Activated CD8-positive, alpha-beta memory T cell treated with anti-CD3 and anti-CD28 coated beads for 1 hour (primary cell): ENCODE measurements at regions not wholly inside any gene's neighbourhood (a gene's known extent, or its start where the extent isn't known, plus 50 kb on each side); places are given as distances from the start of the nearest gene placed in this dataset.
"Not testable (repeated sequence)": the region's sequence is repeated elsewhere in the genome, so short reads cannot be mapped to it uniquely, and the experiment has no call there.

Experiments
- DNase-seq, 2 donors: peaks; one replicate each; pipeline ENCODE4 v3.0.0-alpha.2; 2020; ENCODE audit warnings: low read depth in 1 of 2; ENCODE audit errors: extremely low read depth in 1 of 2

GRCh38 chr4:13922873-13923645, 295.5 kb upstream of the BOD1L1 start:
- DNase-seq: no peak

- not testable (repeated sequence) for DNase-seq
Observed at GRCh38 chr4:13924900-13925299, 297.4 kb upstream of the BOD1L1 start.

DNA sequence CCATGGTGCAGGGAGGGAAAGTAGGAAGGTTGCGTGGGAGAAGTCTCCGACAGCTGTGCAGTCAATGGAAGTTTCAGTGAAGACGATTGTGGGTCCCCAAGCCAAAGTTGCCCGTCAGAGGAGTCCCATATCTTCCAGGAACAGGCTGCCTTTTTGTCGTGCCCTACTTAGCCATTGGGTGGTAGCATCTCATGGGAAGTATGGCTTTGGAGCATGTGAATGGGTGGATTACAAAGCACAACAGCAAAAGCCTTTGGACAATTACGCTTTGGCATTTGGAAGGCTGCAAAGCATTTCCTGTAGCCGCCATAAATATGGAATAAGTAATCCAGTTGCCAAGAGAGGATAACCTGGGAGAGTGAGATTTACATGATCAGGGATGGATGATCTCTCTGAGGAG, 300.7 kb upstream of the BOD1L1 start:
- no peak for DNase-seq

GRCh38 chr4:13930155-13930554, 302.6 kb upstream of the BOD1L1 start:
- DNase-seq: no peak

DNA sequence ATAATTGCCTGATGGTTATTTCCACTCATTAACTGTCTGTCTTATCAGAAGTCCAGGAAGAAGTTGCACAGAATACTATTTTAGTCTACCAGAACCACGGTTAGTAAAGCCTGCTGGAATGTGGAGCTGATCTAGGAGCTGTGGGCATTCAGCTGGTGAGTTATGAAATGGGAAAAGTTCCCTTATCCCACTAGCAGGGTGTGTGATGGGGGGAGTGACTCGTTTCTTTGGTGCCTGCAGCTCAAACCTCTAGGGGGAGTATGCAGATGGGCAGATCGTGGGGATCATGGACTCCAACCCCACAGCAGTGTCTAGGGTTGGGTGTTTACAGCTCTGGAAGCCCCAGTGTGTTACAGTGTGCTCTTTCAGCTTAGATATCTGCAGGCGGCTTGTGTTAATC, 305.7 kb upstream of the BOD1L1 start:
- DNase-seq: no peak

DNA sequence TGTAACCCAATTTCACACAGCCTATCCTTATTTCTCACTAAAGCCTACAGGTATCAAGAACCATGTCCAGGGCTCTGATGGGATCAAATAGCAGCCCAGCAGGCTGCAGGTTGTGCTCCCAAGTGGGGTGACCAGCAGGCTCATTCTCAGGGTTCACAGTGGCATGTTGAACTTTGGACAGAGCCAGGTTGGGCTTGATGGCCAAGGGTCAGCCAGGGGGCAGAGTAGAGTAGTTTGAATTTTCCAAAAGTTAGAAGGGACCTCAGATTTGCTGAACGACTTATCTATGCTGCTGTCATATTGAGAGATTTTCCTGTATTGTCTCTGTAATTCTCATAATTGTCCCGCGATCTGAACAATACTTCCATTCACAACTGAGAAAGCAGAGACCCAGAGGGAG, 310.8 kb upstream of the BOD1L1 start:
- no peak for DNase-seq

DNA sequence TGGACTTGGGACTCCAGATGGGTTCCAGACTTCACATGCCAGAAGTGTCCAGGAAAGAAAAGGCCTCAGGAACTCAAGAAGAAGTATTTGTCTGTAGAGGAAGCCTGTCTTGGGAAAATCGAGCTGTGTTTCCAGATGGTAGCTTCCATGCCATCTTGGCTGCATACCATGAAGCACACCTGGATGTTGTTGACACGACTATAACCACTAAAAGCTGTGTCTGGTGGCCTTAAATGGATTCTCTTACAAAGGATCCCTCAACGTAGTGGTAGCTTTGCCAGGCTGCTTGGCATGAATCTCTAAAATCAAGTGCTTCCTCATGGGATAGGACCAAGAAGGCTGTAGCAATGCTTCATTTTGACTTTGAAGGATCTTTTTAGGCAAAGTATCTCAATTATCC, 313.4 kb upstream of the BOD1L1 start:
- no peak for DNase-seq

DNA sequence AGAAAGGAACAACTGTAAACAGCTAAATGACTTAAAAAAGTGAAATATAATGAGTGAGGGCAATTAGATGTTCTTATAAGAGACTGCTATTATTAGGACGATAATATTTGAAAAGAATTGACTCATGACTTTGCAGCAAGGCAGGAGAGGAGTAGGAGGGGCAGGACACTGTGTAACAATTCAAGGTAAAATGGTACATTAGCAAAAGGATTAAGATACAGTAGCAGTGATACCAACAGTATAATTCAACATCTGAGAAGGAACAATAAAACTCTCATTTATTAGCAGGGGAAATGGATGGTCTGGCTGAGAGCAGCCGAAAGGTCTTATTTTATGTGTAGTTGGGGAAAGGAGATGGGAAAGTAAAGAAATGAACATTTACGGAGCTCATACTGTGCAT, 315.5 kb upstream of the BOD1L1 start:
- DNase-seq: no peak

DNA sequence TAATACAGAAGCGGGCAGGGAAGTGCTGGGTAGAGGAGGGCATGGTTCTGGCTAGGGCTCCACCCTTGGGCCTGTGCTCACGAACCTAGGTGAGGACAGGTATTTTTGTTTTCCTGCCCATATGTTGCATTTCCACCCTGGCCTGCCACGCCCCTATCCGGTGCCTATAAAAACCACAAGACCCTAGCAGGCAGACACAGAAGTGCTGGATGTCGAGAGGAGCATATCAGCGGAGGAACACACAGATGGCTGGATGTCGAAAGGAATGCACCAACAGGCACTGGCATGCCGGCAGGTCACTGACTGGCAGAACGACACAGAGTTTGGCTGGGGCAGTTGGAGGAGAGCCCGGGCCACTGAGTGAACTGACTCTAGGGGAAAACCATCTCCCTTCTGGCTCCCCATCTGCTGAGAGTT, 316.6 kb upstream of the BOD1L1 start:
- DNase-seq: no peak

DNA sequence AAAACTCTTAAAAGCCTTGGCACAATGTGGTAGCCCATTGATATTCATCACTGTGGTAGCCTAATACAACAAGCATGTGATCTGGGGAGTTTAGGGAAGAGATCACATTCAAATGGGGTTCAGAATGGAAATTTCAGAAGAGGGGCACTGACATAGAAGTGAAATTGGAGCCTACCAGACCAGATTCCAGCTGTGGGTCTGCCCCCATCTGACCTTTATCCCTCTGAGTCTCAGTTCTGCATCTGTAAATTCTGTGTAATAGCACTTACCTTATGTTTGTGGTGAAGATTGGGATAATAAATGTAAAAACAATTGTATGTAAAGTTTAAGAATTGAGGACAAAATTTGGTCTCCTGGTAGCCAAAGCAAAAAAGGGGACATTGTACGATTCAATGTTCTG, 320.4 kb upstream of the BOD1L1 start:
- DNase-seq: no peak

- DNase-seq: no peak
Observed at GRCh38 chr4:13950491-13950890, 323.0 kb upstream of the BOD1L1 start.

DNA sequence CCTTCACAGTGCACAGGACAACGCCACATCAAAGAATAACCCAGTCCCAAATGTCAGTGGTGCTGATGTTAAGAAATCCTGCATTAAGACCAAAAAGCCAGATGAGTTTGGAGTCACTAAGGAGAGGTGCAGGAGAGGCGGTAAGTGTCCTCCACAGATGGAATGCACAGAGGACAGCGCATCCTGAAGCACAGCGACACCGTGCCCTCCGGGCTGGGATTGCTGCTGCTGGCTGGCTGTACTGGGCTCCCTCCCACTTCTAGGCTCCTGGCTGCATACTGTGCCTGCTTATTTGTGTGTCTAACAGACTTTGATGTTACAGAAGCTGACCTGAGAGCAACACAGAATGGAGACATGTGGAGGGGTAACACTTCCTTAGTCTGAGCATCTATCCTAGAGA, 325.6 kb upstream of the BOD1L1 start:
- DNase-seq: no peak

GRCh38 chr4:13955551-13955950, 328.0 kb upstream of the BOD1L1 start:
- DNase-seq: no peak

DNA sequence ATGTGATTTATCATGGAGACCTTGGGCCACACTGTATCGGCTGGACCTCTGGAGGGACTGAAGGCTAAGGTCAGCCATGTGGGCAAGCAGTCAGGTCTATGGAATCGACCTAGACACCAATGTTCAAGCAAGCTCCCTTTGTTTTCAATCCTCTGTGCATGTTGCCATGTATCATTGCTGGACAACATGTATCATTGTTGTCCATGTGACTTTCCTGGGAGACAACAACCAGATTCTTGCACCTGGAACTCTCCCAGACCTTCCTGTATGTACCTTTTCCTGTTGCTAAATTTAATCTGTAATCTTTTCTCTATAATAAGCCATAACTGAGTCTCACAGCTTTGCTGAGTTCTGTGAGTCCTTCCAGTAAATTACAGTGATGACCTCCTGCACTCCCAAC, 329.4 kb upstream of the BOD1L1 start:
- no peak for DNase-seq

DNA sequence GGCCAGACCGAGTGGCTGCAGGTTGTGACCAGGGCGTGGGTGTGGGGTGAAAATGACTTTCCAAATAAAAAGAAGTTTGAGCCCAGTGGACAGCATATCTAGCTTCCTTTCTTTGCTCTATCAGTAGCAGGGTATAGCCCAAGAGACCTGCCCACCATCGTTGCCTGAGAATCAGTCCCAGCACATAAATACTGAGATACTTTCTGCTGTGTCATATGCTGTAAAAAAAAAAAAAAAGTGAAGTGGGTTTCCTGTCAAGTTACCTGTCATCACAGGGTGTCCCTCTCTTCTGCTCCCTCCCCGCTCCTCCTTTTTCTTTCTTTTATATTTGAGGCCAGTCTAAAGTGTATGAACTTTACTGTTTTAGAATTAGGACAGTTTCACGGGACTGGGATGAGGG, 330.3 kb upstream of the BOD1L1 start:
- no peak for DNase-seq

DNA sequence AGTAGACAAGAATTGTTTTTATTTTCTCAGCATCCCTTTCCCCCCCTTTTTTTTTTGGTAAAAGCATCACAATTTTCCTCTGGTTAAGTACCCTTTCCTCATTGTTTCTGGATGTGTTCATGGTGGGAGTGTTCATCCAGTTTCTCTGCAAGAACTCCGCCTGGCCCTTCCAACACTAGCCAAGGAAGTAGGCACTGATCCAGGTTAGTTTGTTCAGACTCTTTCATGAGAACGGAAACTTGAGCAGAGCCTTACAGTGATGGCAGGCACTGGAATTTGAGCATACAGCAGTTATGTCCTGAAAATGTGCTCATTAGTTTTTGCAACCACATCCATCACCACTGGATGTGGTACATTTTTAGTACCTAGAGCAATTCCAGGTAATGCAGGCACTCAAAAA, 336.1 kb upstream of the BOD1L1 start:
- no peak for DNase-seq

DNA sequence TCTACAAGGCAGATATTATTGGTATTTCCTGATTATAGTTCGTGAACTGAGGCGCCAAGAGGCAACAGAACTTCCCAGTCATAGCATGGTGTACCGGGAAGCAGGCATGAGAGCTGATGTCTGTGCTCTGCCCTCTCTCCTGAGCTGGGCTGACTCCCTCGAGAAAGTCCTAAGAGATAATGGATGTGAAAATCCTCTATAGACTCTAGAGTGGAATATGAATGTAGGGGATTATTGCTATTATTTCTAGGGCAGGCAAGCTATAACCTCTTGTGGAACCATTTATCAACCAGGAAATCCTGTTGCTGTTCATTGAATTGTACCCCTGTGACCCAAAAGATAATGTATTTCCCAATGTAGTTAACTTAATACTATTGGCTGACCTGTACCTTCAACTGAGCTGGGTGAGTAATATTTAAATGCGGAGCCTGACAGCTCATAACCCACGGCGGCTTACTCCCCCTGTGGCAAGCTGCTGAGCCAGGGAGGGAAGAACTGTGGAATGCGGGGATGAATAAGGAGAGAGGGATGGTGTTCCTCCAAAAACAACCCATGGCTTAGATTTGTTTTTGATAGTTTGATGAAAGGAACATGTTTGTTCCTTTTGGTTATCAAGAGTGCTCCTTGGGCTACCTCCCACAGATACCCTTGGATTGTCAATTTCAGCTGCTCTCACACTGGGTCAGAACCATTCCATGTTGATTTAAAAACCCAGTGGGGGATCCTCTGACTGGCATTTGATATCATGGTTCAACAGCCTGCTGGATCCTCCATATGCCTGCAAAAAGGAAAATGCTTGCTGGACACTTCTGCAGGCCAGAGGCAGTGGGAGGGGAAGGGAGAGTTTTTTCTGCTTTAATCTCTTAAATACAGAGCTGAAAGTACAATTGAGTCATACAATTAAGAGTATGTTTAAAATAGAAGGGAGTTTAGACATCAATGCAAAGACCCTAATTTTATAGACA, 339.0 kb upstream of the BOD1L1 start:
- no peak for DNase-seq

DNA sequence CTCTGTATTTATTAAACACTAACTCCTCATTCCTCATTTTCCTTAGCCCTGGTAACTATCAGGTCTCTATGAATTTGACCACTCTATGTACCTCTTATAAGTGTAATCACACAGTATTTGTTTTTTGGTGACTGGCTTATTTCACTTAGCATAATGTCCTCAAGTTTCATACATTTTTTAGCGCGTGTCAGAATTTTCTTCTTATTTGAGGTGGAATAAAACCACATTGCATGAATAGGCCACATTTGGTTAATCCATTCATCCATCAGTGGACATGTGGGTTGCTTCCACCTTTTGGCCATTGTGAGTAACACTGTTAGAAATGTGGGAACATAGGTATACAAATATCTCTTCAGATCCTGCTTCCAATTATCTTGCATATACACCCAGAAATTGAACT, 341.2 kb upstream of the BOD1L1 start:
- DNase-seq: no peak

DNA sequence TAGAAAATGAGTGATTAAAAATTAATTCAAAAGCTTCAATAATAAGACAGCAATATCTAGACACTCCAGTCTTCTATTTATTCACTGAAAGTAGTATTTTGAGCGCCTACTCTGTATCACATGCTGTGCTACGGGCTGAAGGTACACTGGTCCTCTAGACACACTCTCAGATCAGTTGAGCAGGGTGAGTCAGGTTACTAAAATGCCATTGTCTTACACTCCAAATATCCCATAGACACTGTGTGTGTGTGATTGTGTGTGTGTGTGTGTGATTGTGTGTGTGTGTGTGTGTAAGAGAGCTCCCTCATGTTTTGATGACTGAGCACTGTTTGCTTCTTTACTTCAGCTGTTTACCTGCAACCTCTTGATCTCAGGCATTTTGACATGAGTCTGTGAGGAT, 342.8 kb upstream of the BOD1L1 start:
- no peak for DNase-seq

GRCh38 chr4:13977746-13978145, 350.2 kb upstream of the BOD1L1 start:
- DNase-seq: no peak

DNA sequence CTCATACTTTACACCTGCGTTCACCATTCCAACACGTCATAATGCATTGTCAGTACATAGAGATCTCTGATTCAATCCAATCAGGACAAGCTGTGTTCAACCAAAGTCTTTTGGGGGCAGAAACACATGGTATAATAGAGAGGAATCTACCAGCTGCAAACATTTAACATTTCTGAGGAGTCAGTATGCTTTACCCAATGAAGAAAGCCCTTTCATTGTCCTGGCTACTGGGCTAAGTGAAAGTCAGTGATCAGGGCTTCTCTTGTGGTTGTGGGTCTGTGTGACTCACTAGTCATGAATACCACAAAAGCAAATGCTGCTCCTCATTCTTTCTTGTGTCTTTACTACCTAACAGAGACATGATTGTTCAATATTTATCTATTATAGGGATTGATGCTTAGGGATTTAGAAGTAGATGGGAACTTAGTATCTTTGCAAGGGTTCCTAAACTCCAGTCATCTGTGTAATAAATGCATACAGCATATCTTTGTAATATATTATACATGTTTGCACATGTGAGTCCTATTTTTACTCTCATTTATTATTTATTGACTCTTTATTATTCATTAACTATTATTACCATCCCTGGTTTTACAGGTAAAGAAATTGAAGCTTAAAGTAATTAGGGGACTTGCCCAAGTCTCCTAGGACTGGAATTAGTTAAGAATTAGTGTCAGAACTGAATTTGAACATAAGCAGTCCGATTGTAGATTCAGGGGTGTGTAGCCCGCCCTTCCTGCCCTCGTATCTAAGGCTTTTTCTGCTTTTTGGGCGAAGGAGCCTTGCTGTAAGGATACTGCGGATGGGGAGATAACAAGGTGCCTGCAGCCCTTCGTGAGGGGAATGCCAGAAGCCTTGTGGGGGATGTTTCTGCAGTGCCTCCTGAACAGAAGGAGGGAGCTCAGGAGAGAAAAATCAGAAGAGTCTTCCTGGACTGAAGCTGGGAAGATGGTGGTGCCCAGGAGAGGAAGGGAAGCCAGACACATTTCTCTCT, 353.1 kb upstream of the BOD1L1 start:
- no peak for DNase-seq
